ENCODE measurements at regions not wholly inside any gene's neighbourhood (a gene's known extent, or its start where the extent isn't known, plus 50 kb on each side); places are given as distances from the start of the nearest gene placed in this dataset.

DNA sequence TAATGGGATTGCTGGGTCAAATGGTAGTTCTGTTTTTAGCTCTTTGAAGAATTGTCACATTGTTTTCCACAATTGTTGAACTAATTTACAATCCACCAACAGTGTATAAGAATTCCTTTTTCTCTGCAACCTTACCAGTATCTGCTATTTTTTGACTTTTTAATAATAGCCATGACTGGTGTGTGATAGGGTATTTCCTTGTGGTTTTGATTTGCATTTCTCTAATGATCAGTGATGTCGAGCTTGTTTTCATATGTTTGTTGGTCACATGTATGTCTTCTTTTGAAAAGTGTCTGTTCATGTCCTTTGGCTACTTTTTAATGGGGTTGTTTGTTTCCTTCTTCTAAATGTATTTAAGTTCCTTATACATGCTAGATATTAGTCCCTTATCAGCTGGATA, 322.3 kb downstream of the CDH2 start:
- no peak for TF ChIP-seq POLR2A (IDR thresholded peaks at IDR 0.05; ENCODE audit: low read depth)
- TF ChIP-seq, protein P1, sequence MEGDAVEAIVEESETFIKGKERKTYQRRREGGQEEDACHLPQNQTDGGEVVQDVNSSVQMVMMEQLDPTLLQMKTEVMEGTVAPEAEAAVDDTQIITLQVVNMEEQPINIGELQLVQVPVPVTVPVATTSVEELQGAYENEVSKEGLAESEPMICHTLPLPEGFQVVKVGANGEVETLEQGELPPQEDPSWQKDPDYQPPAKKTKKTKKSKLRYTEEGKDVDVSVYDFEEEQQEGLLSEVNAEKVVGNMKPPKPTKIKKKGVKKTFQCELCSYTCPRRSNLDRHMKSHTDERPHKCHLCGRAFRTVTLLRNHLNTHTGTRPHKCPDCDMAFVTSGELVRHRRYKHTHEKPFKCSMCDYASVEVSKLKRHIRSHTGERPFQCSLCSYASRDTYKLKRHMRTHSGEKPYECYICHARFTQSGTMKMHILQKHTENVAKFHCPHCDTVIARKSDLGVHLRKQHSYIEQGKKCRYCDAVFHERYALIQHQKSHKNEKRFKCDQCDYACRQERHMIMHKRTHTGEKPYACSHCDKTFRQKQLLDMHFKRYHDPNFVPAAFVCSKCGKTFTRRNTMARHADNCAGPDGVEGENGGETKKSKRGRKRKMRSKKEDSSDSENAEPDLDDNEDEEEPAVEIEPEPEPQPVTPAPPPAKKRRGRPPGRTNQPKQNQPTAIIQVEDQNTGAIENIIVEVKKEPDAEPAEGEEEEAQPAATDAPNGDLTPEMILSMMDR (IDR thresholded peaks at IDR 0.05), result no peak

Measured in esophagus muscularis mucosa (tissue), 3 donors.